IMR-90 (cell line): ENCODE measurements at regions not wholly inside any gene's neighbourhood (a gene's known extent, or its start where the extent isn't known, plus 50 kb on each side); places are given as distances from the start of the nearest gene placed in this dataset.

Experiments
- BHLHE40 ChIP-seq: fragments of 150-350 bp; IDR thresholded peaks from 2 replicates; pipeline ENCODE4 v1.6.1; 2016; ENCODE audit warnings: mild to moderate bottlenecking, low read depth, low read length
- CEBPB ChIP-seq: IDR thresholded peaks from 2 replicates; pipeline ENCODE4 v1.6.1; 2012; ENCODE audit warnings: low read depth, low read length, improper control_type of control experiment
- POLR2A ChIP-seq: IDR thresholded peaks from 2 replicates; pipeline ENCODE4 v1.6.1; 2012; ENCODE audit warnings: mild to moderate bottlenecking, low read depth, low read length
- RFX5 ChIP-seq: IDR thresholded peaks from 2 replicates; pipeline ENCODE4 v1.8.0; 2012; ENCODE audit warnings: low read depth, mild to moderate bottlenecking, low read length, moderate library complexity
- SMC3 ChIP-seq: fragments of 150-350 bp; IDR thresholded peaks from 2 replicates; pipeline ENCODE4 v1.6.1; 2016; ENCODE audit warnings: low read depth, mild to moderate bottlenecking, antibody characterized with exemption, low read length, moderate library complexity
- USF2 ChIP-seq: fragments of 150-350 bp; IDR thresholded peaks from 2 replicates; pipeline ENCODE4 v1.6.1; 2017; ENCODE audit warnings: mild to moderate bottlenecking, antibody characterized with exemption, low read length, low read depth
- TF ChIP-seq, protein P1 (sequence below): conservative IDR thresholded peaks from 2 replicates; pipeline ENCODE4 v1.5.1; 2012; ENCODE audit warnings: mild to moderate bottlenecking, low read depth, low read length, improper control_type of control experiment

- TF ChIP-seq, protein P1, sequence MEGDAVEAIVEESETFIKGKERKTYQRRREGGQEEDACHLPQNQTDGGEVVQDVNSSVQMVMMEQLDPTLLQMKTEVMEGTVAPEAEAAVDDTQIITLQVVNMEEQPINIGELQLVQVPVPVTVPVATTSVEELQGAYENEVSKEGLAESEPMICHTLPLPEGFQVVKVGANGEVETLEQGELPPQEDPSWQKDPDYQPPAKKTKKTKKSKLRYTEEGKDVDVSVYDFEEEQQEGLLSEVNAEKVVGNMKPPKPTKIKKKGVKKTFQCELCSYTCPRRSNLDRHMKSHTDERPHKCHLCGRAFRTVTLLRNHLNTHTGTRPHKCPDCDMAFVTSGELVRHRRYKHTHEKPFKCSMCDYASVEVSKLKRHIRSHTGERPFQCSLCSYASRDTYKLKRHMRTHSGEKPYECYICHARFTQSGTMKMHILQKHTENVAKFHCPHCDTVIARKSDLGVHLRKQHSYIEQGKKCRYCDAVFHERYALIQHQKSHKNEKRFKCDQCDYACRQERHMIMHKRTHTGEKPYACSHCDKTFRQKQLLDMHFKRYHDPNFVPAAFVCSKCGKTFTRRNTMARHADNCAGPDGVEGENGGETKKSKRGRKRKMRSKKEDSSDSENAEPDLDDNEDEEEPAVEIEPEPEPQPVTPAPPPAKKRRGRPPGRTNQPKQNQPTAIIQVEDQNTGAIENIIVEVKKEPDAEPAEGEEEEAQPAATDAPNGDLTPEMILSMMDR: no peak
- no peak for TF ChIP-seq BHLHE40
- TF ChIP-seq SMC3: no peak
- no peak for TF ChIP-seq USF2
- TF ChIP-seq RFX5: no peak
- no peak for TF ChIP-seq POLR2A
- no peak for TF ChIP-seq CEBPB
Observed at GRCh38 chr20:48392407-48393310, 435.1 kb downstream of the PREX1 start.
